ENCODE measurements at regions not wholly inside any gene's neighbourhood (a gene's known extent, or its start where the extent isn't known, plus 50 kb on each side); places are given as distances from the start of the nearest gene placed in this dataset.

DNA sequence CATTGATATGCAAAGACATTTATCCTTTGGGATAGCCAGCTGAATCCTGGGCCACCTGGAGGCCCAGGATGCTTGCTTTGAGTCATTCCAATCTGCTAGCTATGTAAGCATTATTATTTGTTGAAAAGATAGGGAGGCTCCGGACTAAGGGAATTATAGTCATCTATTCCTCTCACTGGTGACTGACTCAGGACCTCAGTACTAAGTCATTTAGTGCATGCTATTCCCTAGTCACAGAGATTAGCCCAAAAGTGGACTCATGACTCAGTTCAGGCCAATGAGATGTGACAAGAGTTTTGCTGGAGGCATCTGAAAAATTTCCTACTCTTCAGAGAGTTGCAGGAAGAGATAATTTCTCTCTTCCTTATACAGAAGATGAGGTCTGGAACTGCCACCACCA, 67.9 kb upstream of the ITM2B start:
- H3K4me1 ChIP-seq (ENCODE audit: control insufficient read depth, extremely low read depth, insufficient read depth, low read length), result no peaks in the 10 kb centered on the region
- H3K4me3 ChIP-seq (replicated peaks in 1 of 4; ENCODE audit: control extremely low read depth in 1 of 4, insufficient read depth in 1 of 4, low read depth in 3 of 4, low read length in 4 of 4), result no peak overlapping the region
- no peak overlapping the region for H3K27ac ChIP-seq (ENCODE audit: insufficient read depth, low read length)
- no peak overlapping the region for H3K4me2 ChIP-seq (ENCODE audit: extremely low read depth, insufficient read depth, low read length)
- no peak for TF ChIP-seq EZH2 (IDR thresholded peaks at IDR 0.05; ENCODE audit: low read length, missing control alignments)
- TF ChIP-seq, protein P1, sequence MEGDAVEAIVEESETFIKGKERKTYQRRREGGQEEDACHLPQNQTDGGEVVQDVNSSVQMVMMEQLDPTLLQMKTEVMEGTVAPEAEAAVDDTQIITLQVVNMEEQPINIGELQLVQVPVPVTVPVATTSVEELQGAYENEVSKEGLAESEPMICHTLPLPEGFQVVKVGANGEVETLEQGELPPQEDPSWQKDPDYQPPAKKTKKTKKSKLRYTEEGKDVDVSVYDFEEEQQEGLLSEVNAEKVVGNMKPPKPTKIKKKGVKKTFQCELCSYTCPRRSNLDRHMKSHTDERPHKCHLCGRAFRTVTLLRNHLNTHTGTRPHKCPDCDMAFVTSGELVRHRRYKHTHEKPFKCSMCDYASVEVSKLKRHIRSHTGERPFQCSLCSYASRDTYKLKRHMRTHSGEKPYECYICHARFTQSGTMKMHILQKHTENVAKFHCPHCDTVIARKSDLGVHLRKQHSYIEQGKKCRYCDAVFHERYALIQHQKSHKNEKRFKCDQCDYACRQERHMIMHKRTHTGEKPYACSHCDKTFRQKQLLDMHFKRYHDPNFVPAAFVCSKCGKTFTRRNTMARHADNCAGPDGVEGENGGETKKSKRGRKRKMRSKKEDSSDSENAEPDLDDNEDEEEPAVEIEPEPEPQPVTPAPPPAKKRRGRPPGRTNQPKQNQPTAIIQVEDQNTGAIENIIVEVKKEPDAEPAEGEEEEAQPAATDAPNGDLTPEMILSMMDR (conservative IDR thresholded peaks at IDR 0.05 in 1 of 2, IDR thresholded peaks at IDR 0.05 in 1 of 2; ENCODE audit: low read depth in 1 of 2, low read length in 2 of 2), result no peak
- no peaks in the 10 kb centered on the region for H3K79me2 ChIP-seq (ENCODE audit: control insufficient read depth, insufficient read depth, low read length)
- no peak for DNase-seq (ENCODE audit: low read depth in 2 of 2)
- no peaks in the 10 kb centered on the region for H3K36me3 ChIP-seq (ENCODE audit: control insufficient read depth, insufficient read depth, low read length)
- H3K9ac ChIP-seq (ENCODE audit: insufficient read depth, low read length), result no peak overlapping the region
- H3K27me3 ChIP-seq (ENCODE audit: control insufficient read depth, insufficient read depth, low read length), result peaks cover 9% of the 10 kb centered on the region
- no peaks in the 10 kb centered on the region for H3K9me3 ChIP-seq (ENCODE audit: control insufficient read depth, insufficient read depth, low read depth, low read length)
- no peak overlapping the region for H2AFZ ChIP-seq (ENCODE audit: low read length)
- no peaks in the 10 kb centered on the region for H4K20me1 ChIP-seq (ENCODE audit: control insufficient read depth, extremely low read depth, insufficient read depth, low read length)

DNA sequence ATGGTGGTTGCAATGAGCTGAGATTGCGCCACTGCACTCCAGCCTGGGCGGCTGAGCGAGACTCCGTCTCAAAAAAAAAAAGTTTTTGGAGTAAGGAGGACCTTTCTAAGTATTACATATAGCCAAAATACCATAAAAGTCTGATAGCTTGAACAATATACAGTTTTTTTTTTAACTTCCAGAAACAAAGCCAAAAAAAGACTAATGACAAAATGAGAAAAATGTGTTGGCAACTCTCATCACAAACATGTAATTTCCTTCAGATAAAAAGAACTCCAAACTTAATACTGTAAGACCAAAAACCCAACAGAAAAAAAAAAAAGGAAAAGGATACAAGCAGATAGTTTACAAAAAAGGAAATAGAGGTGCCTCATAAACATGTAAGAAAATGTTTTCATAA, 68.2 kb upstream of the MED4 start:
- Histone ChIP-seq H3K36me3 (ENCODE audit: control insufficient read depth, insufficient read depth, low read length) (no peaks in the 10 kb centered on the region), H3K4me3 (replicated peaks in 1 of 4; ENCODE audit: control extremely low read depth in 1 of 4, insufficient read depth in 1 of 4, low read depth in 3 of 4, low read length in 4 of 4) (no peak overlapping the region), H3K9me3 (ENCODE audit: control insufficient read depth, insufficient read depth, low read depth, low read length) (no peaks in the 10 kb centered on the region), H3K4me2 (ENCODE audit: extremely low read depth, insufficient read depth, low read length) (no peak overlapping the region), H3K4me1 (ENCODE audit: control insufficient read depth, extremely low read depth, insufficient read depth, low read length) (peaks cover 2% of the 10 kb centered on the region), H2AFZ (ENCODE audit: low read length) (no peak overlapping the region), H3K79me2 (ENCODE audit: control insufficient read depth, insufficient read depth, low read length) (no peaks in the 10 kb centered on the region), H3K9ac (ENCODE audit: insufficient read depth, low read length) (no peak overlapping the region), H3K27me3 (ENCODE audit: control insufficient read depth, insufficient read depth, low read length) (peaks cover 7% of the 10 kb centered on the region), H4K20me1 (ENCODE audit: control insufficient read depth, extremely low read depth, insufficient read depth, low read length) (no peaks in the 10 kb centered on the region), H3K27ac (ENCODE audit: insufficient read depth, low read length) (no peak overlapping the region)
- TF ChIP-seq EZH2 (IDR thresholded peaks at IDR 0.05; ENCODE audit: low read length, missing control alignments), result no peak
- TF ChIP-seq, protein P1 (conservative IDR thresholded peaks at IDR 0.05 in 1 of 2, IDR thresholded peaks at IDR 0.05 in 1 of 2; ENCODE audit: low read depth in 1 of 2, low read length in 2 of 2), result no peak
- DNase-seq (ENCODE audit: low read depth in 2 of 2), result no peak

GRCh38 chr13:48162217-48162616, 67.3 kb upstream of the MED4 start:
- TF ChIP-seq, protein P1 (conservative IDR thresholded peaks at IDR 0.05 in 1 of 2, IDR thresholded peaks at IDR 0.05 in 1 of 2; ENCODE audit: low read depth in 1 of 2, low read length in 2 of 2), result no peak
- TF ChIP-seq EZH2 (IDR thresholded peaks at IDR 0.05; ENCODE audit: low read length, missing control alignments), result no peak
- no peaks in the 10 kb centered on the region for H3K9me3 ChIP-seq (ENCODE audit: control insufficient read depth, insufficient read depth, low read depth, low read length)
- no peak overlapping the region for H3K4me2 ChIP-seq (ENCODE audit: extremely low read depth, insufficient read depth, low read length)
- H2AFZ ChIP-seq (ENCODE audit: low read length), result no peak overlapping the region
- H3K36me3 ChIP-seq (ENCODE audit: control insufficient read depth, insufficient read depth, low read length), result no peaks in the 10 kb centered on the region
- H4K20me1 ChIP-seq (ENCODE audit: control insufficient read depth, extremely low read depth, insufficient read depth, low read length), result no peaks in the 10 kb centered on the region
- H3K9ac ChIP-seq (ENCODE audit: insufficient read depth, low read length), result no peak overlapping the region
- H3K79me2 ChIP-seq (ENCODE audit: control insufficient read depth, insufficient read depth, low read length), result no peaks in the 10 kb centered on the region
- DNase-seq (ENCODE audit: low read depth in 2 of 2), result no peak
- H3K4me3 ChIP-seq (replicated peaks in 1 of 4; ENCODE audit: control extremely low read depth in 1 of 4, insufficient read depth in 1 of 4, low read depth in 3 of 4, low read length in 4 of 4), result no peak overlapping the region
- no peak overlapping the region for H3K27ac ChIP-seq (ENCODE audit: insufficient read depth, low read length)
- peaks cover 3% of the 10 kb centered on the region for H3K27me3 ChIP-seq (ENCODE audit: control insufficient read depth, insufficient read depth, low read length)
- peaks cover 2% of the 10 kb centered on the region for H3K4me1 ChIP-seq (ENCODE audit: control insufficient read depth, extremely low read depth, insufficient read depth, low read length)

Data from fibroblast of lung (primary cell).